ENCODE measurements at regions not wholly inside any gene's neighbourhood (a gene's known extent, or its start where the extent isn't known, plus 50 kb on each side); places are given as distances from the start of the nearest gene placed in this dataset.

DNA sequence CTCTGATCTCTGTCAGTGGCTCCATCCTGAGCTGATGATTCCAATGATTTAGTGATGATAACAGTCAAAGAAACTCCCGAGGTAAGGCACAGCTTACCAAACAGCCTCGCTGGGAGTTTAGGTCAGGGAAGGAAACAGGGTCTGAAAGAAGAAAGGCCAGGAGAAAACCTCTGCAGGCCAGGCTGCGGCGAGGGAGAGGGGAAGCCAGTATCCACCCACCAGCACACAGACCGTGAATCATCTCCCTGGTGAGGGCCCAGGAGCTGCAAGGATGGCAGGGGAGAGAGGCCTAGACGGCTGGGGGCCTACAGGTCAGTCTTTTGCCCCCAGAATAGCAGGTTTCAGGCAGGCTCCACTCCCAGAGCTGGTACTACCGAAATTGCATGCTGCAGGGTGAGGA is 590.5 kb downstream of the CCDC171 start:
- TF ChIP-seq CTCF (conservative IDR thresholded peaks at IDR 0.05 in 1 of 2, IDR thresholded peaks at IDR 0.05 in 1 of 2; ENCODE audit: low read depth in 1 of 2, low read length in 2 of 2) (no peak), EZH2 (IDR thresholded peaks at IDR 0.05; ENCODE audit: low read length, missing control alignments) (no peak)
- Histone ChIP-seq H2AFZ (ENCODE audit: low read length) (no peak overlapping the region), H3K27ac (ENCODE audit: insufficient read depth, low read length) (no peak overlapping the region), H3K9me3 (ENCODE audit: control insufficient read depth, insufficient read depth, low read depth, low read length) (no peaks in the 10 kb centered on the region), H3K4me2 (ENCODE audit: extremely low read depth, insufficient read depth, low read length) (no peak overlapping the region), H3K4me3 (replicated peaks in 1 of 4; ENCODE audit: control extremely low read depth in 1 of 4, insufficient read depth in 1 of 4, low read depth in 3 of 4, low read length in 4 of 4) (no peak overlapping the region), H3K9ac (ENCODE audit: insufficient read depth, low read length) (no peak overlapping the region), H3K79me2 (ENCODE audit: control insufficient read depth, insufficient read depth, low read length) (no peaks in the 10 kb centered on the region), H3K36me3 (ENCODE audit: control insufficient read depth, insufficient read depth, low read length) (no peaks in the 10 kb centered on the region), H3K27me3 (ENCODE audit: control insufficient read depth, insufficient read depth, low read length) (no peaks in the 10 kb centered on the region), H3K4me1 (ENCODE audit: control insufficient read depth, extremely low read depth, insufficient read depth, low read length) (peaks cover 4% of the 10 kb centered on the region), H4K20me1 (ENCODE audit: control insufficient read depth, extremely low read depth, insufficient read depth, low read length) (no peaks in the 10 kb centered on the region)
- DNase-seq (ENCODE audit: low read depth in 2 of 2), result peak in 1 of 2 donors; percentile 76

GRCh38 chr9:16143947-16144890 is 591.4 kb downstream of the CCDC171 start:
- Histone ChIP-seq H2AFZ (ENCODE audit: low read length) (no peak overlapping the region), H3K9ac (ENCODE audit: insufficient read depth, low read length) (no peak overlapping the region), H3K27me3 (ENCODE audit: control insufficient read depth, insufficient read depth, low read length) (no peaks in the 10 kb centered on the region), H3K27ac (ENCODE audit: insufficient read depth, low read length) (no peak overlapping the region), H4K20me1 (ENCODE audit: control insufficient read depth, extremely low read depth, insufficient read depth, low read length) (no peaks in the 10 kb centered on the region), H3K9me3 (ENCODE audit: control insufficient read depth, insufficient read depth, low read depth, low read length) (no peaks in the 10 kb centered on the region), H3K4me3 (replicated peaks in 1 of 4; ENCODE audit: control extremely low read depth in 1 of 4, insufficient read depth in 1 of 4, low read depth in 3 of 4, low read length in 4 of 4) (no peak overlapping the region), H3K79me2 (ENCODE audit: control insufficient read depth, insufficient read depth, low read length) (no peaks in the 10 kb centered on the region), H3K36me3 (ENCODE audit: control insufficient read depth, insufficient read depth, low read length) (no peaks in the 10 kb centered on the region), H3K4me1 (ENCODE audit: control insufficient read depth, extremely low read depth, insufficient read depth, low read length) (no peaks in the 10 kb centered on the region), H3K4me2 (ENCODE audit: extremely low read depth, insufficient read depth, low read length) (no peak overlapping the region)
- DNase-seq (ENCODE audit: low read depth in 2 of 2), result peak; percentile 35 to 85
- TF ChIP-seq EZH2 (IDR thresholded peaks at IDR 0.05; ENCODE audit: low read length, missing control alignments) (no peak), CTCF (conservative IDR thresholded peaks at IDR 0.05 in 1 of 2, IDR thresholded peaks at IDR 0.05 in 1 of 2; ENCODE audit: low read depth in 1 of 2, low read length in 2 of 2) (no peak)

- no peaks in the 10 kb centered on the region for H4K20me1 ChIP-seq (ENCODE audit: control insufficient read depth, extremely low read depth, insufficient read depth, low read length)
- H2AFZ ChIP-seq (ENCODE audit: low read length), result no peak overlapping the region
- H3K4me2 ChIP-seq (ENCODE audit: extremely low read depth, insufficient read depth, low read length), result no peak overlapping the region
- no peak overlapping the region for H3K9ac ChIP-seq (ENCODE audit: insufficient read depth, low read length)
- no peak for TF ChIP-seq EZH2 (IDR thresholded peaks at IDR 0.05; ENCODE audit: low read length, missing control alignments)
- no peak for TF ChIP-seq CTCF (conservative IDR thresholded peaks at IDR 0.05 in 1 of 2, IDR thresholded peaks at IDR 0.05 in 1 of 2; ENCODE audit: low read depth in 1 of 2, low read length in 2 of 2)
- no peak overlapping the region for H3K27ac ChIP-seq (ENCODE audit: insufficient read depth, low read length)
- H3K27me3 ChIP-seq (ENCODE audit: control insufficient read depth, insufficient read depth, low read length), result no peaks in the 10 kb centered on the region
- no peaks in the 10 kb centered on the region for H3K4me1 ChIP-seq (ENCODE audit: control insufficient read depth, extremely low read depth, insufficient read depth, low read length)
- no peaks in the 10 kb centered on the region for H3K79me2 ChIP-seq (ENCODE audit: control insufficient read depth, insufficient read depth, low read length)
- no peaks in the 10 kb centered on the region for H3K36me3 ChIP-seq (ENCODE audit: control insufficient read depth, insufficient read depth, low read length)
- peak in 1 of 2 donors; percentile 75 for DNase-seq (ENCODE audit: low read depth in 2 of 2)
- H3K9me3 ChIP-seq (ENCODE audit: control insufficient read depth, insufficient read depth, low read depth, low read length), result no peaks in the 10 kb centered on the region
- no peak overlapping the region for H3K4me3 ChIP-seq (replicated peaks in 1 of 4; ENCODE audit: control extremely low read depth in 1 of 4, insufficient read depth in 1 of 4, low read depth in 3 of 4, low read length in 4 of 4)
Observed at GRCh38 chr9:16145196-16145950, 592.5 kb downstream of the CCDC171 start.

Measured in fibroblast of lung (primary cell).